ENCODE measurements at regions not wholly inside any gene's neighbourhood (a gene's known extent, or its start where the extent isn't known, plus 50 kb on each side); places are given as distances from the start of the nearest gene placed in this dataset.

DNA sequence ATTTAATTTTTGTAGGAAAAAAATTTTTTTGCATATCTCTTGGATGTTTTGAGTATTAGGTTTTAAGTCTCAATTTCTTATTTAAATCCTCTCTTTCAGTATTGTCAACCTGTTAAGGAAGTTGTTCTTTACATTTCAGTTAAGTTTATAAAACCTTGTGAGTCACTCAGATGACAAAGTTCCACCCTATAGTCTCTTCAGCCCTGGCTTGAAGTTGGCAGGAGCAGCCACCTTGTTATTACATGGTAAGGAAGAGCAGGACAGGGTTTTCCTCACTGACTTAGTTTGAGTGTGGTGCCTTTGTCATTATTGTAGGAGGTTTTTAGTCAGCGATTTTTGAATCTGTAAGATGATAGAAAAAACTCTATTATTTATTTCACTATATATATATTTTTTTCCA, 2143.9 kb downstream of the MRPL39 start:
- TF ChIP-seq, protein P1, sequence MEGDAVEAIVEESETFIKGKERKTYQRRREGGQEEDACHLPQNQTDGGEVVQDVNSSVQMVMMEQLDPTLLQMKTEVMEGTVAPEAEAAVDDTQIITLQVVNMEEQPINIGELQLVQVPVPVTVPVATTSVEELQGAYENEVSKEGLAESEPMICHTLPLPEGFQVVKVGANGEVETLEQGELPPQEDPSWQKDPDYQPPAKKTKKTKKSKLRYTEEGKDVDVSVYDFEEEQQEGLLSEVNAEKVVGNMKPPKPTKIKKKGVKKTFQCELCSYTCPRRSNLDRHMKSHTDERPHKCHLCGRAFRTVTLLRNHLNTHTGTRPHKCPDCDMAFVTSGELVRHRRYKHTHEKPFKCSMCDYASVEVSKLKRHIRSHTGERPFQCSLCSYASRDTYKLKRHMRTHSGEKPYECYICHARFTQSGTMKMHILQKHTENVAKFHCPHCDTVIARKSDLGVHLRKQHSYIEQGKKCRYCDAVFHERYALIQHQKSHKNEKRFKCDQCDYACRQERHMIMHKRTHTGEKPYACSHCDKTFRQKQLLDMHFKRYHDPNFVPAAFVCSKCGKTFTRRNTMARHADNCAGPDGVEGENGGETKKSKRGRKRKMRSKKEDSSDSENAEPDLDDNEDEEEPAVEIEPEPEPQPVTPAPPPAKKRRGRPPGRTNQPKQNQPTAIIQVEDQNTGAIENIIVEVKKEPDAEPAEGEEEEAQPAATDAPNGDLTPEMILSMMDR (IDR thresholded peaks at IDR 0.05): no peak
- no peak for TF ChIP-seq EP300 (IDR thresholded peaks at IDR 0.05)
